NOMO-1 treated with DMSO at 0.1 percent for 48 hours (cell line): ENCODE measurements at regions not wholly inside any gene's neighbourhood (a gene's known extent, or its start where the extent isn't known, plus 50 kb on each side); places are given as distances from the start of the nearest gene placed in this dataset.

ENCODE experiments used
- DNase-seq: peaks from one replicate; lab custom pipeline; 2025; ENCODE audit not compliant: unreplicated experiment; lab: John Stamatoyannopoulos, UW

DNA sequence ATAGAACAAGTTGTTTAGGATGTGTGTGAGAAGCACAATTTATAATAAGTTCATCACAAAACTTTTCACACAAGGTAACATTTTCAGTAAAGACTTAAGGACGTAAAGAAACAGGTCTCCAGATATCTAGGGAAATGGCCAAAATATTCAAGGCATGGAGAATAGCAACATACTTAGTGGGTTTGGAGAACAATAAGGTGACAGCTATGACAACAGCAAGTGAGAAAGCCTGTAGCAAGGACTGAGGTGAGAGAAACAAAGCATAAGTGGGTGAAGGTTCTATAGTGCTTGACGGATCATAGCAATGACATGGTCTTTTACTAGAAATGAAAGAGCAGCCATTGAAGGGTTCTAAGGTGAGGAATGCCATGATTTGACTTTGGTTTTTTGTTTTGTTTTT lies 1337.3 kb downstream of the PCDH18 start:
- DNase-seq: no peak

DNA sequence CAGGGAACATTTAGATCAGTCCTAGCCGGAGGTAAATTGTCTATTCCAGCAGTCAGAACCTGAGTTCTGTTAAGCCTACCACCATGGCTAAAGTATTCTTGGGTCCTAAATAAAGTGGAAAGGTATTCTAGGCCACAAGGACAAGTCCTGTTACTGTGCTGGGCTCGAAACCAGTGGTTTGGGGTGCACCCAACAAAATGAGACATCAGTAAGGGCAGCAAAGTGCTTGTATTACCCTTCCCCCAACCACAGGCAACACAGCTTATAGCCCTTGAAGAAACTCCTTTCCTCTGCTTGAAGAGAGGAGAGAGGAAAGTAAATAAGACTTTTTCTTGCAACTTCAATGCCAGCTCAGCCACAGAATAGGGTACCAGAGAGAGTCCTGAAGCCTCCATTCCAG lies 1345.6 kb downstream of the PCDH18 start:
- DNase-seq: no peak

DNA sequence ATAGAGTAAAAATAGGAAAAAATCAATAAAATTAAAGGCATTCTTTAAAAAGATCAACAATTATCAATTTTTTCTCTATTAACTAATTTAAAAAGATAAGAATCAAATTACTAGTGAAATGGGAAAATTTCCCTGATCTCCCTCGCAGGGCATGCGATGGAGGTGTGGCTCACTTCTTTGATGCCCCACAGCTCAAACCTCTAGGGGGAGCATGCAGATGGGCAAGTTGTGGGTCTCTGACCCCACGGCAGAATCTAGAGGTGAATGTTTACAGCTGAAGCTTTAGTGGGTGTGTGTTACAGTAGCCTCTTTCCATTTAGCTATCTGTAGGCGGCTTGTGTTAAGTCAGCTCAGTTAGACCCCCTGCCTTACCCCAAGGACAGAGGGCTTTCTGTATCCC lies 1348.8 kb downstream of the PCDH18 start:
- no peak for DNase-seq

DNA sequence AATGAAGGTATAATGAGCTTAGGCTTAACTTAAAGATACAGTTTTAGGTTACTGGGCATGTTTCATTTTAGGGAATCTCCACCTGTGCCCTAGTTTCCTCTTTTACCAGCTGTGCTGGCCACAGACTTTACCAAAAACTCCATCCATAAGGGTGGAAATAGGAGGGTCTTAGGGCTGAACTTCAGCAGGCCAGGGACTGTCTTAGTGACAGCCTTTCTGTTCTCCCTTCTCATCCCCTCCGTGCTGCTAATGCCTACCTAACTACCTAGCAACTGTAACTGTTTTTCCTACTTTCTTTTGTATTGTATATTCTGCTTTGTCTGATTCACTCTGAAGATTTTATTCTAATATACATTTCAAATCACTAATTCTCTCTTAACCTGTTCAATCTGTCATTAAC lies 1375.3 kb downstream of the PCDH18 start:
- no peak for DNase-seq

DNA sequence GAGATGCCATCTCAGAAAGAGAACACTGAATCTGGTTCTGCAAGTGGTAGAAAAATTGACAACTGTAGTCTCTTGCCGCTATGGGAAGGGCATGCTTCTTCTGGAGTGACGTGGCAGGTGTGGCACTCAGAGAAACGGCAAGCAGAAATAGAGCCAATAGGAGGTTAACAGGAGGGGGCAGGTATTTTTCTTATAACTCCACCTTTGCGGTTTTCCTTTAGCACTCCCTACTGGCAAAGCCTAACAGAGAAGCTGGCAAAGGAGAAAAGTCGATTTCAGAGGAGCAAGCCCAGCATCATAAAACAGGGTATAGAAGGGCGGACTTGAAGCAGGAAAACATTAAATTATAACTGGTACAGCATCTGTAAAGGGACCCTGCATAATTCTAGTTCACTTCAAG lies 1382.2 kb downstream of the PCDH18 start:
- no peak for DNase-seq

DNA sequence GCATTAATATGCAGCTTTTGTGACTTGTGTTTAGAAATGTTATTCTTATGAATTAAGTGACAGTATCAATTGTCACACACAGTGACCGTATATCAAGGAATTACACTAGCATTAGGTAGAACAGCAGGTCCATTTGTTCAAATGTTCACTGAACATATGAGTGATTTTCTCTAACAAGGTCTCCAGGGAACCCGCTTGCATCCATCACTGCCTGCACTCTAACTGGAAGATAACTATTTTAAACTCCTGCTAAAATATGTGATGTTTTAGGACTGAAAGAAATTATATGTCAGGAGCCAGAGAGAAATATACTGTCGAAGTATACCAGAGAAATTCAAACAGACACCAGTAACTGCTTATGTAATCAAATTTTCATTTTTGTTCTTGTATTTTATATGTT lies 1395.7 kb downstream of the PCDH18 start:
- no peak for DNase-seq

DNA sequence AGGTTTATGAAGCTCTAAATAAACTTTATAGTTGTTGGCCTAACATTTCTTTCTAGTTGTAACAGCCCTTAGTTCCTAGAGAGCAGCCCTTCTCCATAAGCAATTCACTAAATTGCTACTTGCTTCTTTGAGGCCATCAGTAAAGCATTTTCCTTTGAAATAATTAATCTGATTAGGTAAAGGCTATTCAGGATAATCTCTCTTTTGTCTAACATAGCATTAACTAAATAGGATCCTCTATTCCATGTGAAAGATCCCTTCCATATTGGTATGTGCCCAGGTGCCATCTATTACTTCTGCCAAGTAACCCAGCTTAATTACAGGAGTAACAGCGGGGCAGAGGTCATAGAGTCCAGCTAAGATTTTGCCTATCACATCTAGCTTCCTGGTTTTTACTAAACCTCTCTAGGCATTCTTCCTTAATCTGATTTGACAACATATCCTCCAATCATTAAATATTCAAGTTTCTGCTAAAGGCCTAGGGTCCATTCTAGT lies 1408.0 kb downstream of the PCDH18 start:
- no peak for DNase-seq

DNA sequence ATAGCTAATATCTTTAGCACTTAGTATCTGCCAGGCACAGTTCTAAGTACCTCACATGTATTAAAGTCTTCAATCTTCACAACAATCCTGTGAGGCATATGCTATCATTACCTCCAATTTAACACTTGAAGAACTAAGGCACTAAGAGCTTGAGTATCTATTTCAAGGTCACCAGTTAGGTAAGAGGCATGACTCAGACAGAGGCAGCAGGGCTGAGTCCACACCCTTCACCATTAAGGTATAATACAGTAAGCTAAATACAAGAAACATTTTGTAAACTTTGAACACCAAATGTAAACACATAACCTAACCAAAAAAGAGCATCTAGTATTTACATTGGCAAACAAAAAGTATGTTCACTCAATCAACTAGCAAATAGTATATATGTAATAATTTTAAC lies 1410.9 kb downstream of the PCDH18 start:
- no peak for DNase-seq

DNA sequence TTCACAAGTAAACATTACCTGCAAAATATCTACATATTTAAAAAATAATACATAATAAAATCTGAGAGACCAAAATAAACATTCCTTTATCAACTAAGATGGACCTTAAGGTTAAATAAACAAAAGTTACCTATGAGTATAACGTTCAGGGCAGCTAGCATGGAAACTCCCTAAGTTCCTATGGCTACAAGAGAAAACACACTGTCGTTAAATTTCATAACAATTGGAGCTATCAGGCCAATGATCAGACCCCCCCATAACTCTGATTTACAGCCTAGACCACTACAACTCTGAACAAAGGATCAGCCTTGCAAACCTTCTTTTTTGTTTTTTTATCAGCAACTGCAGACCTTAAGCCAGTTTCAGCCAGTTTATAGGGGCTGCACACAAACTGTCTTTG lies 1418.4 kb downstream of the PCDH18 start:
- no peak for DNase-seq

DNA sequence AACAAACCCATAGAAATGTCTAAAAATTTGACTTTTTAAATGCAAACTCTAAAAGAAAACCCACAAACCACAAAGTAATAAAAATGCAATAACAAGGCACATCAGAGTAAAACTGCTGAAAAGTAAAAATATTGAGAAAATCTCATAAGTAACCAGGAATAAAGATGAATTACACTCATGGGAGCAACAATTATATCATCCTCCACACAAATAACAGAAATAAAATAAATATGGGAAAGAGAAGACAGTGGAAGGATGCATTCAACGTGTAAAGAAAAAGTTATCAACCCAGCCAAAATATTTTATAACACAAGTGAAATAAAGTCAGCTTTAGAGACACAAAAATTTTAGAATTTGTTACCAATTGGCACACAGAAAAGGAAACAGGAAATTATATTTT lies 1420.2 kb downstream of the PCDH18 start:
- no peak for DNase-seq

DNA sequence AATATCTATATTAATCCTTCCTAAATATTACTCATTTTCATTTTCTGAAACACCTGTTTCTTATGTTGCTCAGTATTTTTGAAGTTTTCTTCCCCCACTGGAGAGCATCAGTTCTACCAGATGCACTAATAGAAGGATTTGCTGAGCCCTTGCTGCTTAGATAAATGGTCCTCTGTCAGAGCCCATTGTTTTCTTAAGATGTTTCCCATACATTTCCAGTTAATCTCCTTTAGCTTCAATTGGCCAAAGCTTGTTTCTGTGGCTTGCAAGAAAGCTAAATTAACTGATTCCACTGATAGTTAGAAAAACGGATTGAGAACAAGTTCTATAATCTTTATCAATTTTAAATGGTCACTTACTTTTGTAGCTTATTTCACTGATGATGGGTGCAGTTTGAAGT lies 1425.5 kb downstream of the PCDH18 start:
- no peak for DNase-seq

DNA sequence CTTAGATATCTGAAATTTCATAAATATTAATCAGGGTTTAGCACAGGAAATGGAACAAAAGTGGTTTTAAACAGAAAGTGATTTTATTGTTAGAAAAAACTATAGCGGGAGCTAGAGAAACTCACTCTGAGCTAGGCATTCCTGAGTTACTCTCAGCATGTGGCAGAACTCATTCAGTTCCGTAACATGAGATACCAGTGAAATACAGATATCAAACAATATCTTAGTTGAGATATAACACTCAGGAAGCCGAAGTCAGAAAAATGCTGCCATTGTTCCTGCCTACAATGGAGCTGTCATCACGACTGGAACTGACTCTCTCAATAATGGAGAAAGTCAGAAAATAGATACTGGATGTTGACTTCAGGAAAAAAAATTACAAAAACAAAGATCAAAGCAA lies 1428.7 kb downstream of the PCDH18 start:
- DNase-seq: no peak

DNA sequence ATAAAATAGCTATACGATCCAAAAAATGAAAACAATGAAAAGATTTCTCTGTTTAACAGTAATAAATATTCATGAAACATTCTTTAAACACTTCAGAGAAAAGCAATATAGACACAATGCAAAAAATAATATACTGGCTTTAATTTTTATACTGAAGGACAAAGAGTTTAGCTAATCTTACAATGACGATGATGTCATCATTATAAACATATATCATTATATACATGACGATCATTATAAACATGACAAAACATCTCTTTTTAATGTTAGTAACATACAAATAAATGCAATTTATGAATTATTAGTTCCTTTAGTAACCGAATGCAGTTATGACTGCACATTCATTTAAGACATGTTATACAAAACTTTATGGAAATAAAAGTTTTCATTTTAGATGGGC lies 1434.6 kb downstream of the PCDH18 start:
- DNase-seq: no peak

DNA sequence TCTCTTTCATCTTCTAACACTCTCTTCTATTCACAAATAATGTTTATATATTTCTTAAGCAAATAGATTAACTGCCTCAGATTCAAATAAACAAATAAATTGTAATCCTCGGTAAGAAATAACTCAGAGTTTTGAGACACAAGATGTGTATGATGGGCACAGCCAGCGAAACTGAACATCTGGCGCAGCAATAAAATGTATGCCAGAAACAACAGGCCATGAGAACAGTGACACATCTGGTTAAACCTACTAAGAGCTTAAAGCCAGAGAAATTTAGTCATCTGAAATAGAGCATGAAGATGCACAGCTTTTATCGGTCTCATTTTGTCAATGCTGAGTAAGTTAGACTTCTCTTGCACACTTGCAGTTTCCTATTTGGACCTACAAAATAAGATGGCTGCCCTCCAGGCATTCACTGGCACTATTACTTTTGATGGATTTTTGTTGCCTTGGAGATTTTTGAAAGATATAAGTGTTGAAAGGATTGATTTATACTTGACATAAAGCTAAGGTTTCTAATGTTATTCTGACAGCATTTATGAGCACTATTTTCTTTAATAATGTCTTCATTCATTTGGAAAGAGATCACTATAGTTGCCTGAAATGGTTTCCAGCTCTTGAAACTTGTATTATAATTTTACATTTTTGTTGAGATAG lies 1444.0 kb downstream of the PCDH18 start:
- DNase-seq: no peak

DNA sequence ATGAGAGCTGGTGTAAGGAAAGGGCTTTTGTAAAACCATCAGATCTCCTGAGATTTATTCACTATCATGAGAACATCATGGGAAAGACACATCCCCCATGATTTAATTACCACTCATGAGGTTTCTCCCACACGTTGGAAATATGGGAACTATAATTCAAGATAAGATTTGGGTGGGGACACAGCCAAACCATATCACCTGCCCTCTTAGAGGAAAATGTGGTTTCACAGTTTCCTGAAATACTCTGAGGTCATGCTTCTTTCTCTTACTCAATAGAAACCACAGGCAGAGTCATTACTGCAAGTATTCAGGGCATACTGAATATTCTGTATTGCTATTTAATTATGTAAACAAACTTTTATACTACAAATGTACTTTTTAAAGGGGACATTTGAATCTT lies 1453.3 kb downstream of the PCDH18 start:
- DNase-seq: no peak

DNA sequence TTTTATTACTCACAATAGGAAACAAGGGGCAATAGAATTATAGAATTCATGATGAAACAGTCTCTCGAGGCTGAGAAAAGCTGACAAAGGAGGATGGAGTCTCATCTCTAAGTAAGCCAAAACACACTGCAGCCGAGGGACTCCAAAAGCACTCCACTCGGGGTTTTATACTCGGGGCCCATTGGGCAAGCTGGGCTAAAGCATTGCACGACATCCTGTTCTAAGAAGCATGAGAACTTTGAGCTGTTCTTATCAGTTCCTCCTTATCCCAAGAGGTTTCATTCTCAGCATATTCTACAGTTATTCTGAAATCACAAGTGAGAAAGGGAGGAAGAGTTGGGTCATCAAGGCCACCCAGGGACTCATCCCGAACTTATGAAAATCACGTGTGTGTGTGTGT lies 1475.5 kb downstream of the PCDH18 start:
- no peak for DNase-seq

DNA sequence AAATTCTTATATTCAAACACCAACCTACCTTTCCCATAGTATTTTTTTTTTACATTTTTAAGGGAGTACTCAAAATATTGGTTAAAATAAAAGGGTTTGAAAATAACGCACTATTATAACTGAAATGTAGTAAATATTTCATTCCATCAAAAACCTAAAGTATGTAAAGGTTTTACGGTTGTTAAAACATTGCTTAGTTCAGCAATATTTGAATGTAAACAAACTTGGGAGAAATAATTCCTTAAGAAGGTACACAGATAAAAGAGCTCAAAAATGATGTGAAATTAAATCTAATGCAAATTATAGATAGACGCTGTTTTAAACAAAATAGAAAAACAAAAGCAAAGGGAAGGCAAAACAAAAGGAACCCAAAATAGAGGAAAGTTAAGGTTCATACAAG lies 1476.9 kb downstream of the PCDH18 start:
- DNase-seq: no peak

DNA sequence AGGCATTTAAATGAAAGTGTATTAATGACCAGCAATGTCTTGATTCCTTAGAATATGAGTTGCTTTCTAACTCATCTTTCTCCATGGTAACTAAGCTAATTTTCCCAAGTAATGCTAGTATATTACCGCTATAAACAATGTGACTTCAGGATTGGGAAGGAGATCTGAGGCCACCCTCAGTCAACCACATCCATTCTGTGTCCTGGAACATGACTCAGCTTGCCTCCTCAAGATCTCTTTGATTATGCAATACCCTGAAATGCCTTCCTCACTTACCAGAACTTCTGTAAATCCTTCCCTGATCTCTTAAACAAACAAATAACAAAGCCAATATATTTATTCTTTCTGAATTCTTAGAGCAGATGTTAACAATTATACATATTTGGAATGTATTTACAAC lies 1495.5 kb downstream of the PCDH18 start:
- DNase-seq: peak; percentile 18

DNA sequence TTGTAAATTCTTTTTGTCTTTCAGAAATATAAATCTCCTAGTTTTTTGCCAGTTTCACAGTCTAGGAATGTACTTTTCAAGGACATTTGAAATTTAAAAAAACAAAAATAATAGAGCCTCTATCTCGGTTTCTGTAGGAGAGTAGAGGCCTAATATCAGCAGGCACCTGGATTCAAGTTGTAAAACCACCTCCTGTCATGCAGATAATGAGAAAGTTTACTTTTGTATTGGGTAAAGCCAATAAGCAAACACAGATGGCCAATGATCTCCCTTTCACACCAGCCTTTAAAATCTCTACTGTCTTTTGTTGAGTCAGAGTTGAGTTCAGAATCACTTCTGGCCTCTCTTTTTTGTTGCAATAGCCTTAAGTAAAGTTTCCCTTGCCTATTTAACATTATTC lies 1499.9 kb downstream of the PCDH18 start:
- DNase-seq: no peak

DNA sequence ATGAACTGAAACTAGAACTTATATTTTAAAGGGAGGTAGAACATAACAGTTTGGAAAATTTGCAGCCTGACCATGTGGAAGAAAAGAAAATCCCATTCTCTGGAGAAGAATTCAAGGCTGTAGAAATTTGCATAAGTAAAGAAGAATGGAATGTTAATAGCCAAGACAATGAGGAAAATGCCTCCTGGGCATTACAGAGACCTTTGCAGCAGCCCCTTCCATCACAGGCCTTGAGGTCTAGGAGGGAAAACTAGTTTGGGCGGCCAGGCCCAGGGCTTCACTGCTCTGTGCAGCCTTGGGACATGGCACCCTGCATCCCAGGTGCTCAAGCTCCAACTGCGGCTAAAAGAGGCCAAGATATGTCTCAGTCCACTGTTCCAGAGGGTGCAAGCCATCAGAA lies 1506.8 kb downstream of the PCDH18 start:
- no peak for DNase-seq

DNA sequence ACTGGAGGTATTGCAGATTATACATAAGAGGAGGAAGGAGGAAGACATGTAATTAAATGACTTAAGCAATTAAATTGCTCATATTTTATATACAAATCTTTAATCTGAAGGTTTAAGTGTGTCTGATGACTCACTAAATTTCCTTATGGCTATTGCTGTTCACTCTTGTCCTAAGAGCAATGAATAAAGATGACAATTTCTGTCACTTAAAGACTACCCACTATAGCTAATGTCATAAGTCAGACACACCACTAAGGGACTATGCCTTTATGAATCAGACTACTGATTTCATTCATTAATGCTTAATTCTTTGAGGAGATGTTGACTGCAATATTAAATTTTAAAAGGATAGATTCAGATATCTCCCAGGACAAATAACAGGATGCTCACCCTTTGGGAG lies 1514.7 kb downstream of the PCDH18 start:
- DNase-seq: no peak

DNA sequence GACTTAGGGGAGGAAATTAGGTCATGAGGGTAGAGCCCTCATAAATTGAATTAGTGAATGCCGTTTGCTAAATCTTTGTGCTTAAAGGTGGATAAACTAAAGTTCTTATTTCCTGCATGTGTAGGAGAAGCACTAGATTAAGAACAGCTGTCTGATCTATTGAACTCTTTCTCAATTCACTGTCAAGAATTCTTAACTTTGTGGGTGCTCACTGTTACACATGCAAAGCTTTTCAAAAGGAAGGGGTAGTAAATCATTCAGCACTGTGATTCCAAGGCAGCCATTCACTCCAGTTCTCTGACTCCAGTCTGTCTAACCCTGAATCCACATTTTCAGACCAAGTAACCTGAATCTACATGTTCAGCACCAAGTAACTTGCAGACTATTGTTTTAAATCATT lies 1520.1 kb downstream of the PCDH18 start:
- DNase-seq: no peak

DNA sequence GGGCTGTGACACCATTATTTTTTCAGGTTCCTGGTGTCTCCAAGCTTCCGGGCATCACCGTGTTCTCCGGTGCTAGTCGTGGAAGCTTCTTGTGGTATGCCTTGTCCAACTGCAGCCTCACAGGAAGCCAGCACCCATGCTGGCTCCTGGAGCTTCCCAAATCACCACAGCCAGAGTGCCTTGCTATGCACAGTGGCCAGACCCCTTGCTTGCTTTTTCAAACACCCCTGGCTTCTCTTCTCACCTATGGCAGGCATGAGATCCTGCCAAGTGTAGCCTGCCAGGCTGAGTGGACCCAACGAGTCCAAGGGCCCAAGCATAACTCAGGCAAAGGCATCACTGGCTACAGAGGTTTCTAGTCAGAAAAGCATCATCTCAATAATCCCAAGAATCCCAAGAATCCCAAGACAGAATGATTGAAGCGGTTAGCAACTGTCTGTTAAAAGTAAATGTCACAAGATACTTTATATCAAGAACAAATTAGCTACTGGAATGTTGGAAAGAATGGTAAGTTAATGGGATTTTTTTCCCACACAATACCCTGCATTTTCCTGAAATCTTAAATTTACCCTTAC lies 1522.9 kb downstream of the PCDH18 start:
- no peak for DNase-seq
